HEK293 (cell line): ENCODE measurements at regions not wholly inside any gene's neighbourhood (a gene's known extent, or its start where the extent isn't known, plus 50 kb on each side); places are given as distances from the start of the nearest gene placed in this dataset.

ENCODE experiments used
- CTCF ChIA-PET: fragments of 350-600 bp; formaldehyde crosslinking; extraction: SDS; loops from one replicate; lab custom pipeline; 2021; ENCODE audit warnings: antibody characterized with exemption; lab: Yijun Ruan, JAX
- POLR2A ChIA-PET: fragments of 300-600 bp; formaldehyde crosslinking; extraction: SDS; loops from one replicate; lab custom pipeline; 2020; ENCODE audit warnings: antibody characterized with exemption, inconsistent platforms; lab: Yijun Ruan, JAX
- H3K27ac ChIP-seq: fragments of 200-500 bp; sonication (Bioruptor generic); 2 replicates; pipeline ENCODE4 v1.5.1; 2014; ENCODE audit warnings: low read depth, low read length, control low read depth, inconsistent platforms; ENCODE audit errors: extremely low read depth
- H3K36me3 ChIP-seq, 2 experiments: fragments of 200-500 bp in 1 of 2; sonication (Bioruptor generic) in 1 of 2; 1 replicate in 1 of 2; 2 replicates in 1 of 2; pipeline ENCODE4 v1.5.1; 2014 to 2017; ENCODE audit warnings: inconsistent platforms in 2 of 2, low read length in 2 of 2; ENCODE audit not compliant: control insufficient read depth in 2 of 2, insufficient read depth in 1 of 2
- H3K4me1 ChIP-seq: fragments of 200-500 bp; sonication (Bioruptor generic); 2 replicates; pipeline ENCODE4 v1.5.1; 2014; ENCODE audit warnings: mild to moderate bottlenecking, low read length, inconsistent platforms; ENCODE audit not compliant: control insufficient read depth, insufficient read depth
- H3K4me3 ChIP-seq: 2 replicates; pipeline ENCODE4 v1.5.1; 2011; ENCODE audit warnings: low read depth, mild to moderate bottlenecking, control low read depth, low read length, moderate library complexity
- H3K9me3 ChIP-seq: fragments of 200-500 bp; sonication (Bioruptor generic); 2 replicates; pipeline ENCODE4 v1.5.1; 2014; ENCODE audit warnings: low read depth, low read length, inconsistent platforms; ENCODE audit not compliant: control insufficient read depth, insufficient read depth
- BCL11B ChIP-seq: fragments of 450-650 bp; formaldehyde crosslinking; IDR thresholded peaks from 2 replicates; pipeline ENCODE4 v1.5.1; 2016; ENCODE audit warnings: low read depth, missing biosample characterization, missing genetic modification characterization
- GLI2 ChIP-seq: fragments of 450-650 bp; formaldehyde crosslinking; IDR thresholded peaks from 2 replicates; pipeline ENCODE4; 2017; ENCODE audit warnings: missing biosample characterization, missing genetic modification characterization, low read depth, borderline replicate concordance
- KLF10 ChIP-seq: fragments of 450-650 bp; IDR thresholded peaks from 2 replicates; pipeline ENCODE4 v1.5.1; 2018; ENCODE audit warnings: missing biosample characterization, mild to moderate bottlenecking, missing genetic modification characterization
- KLF16 ChIP-seq: fragments of 450-650 bp; formaldehyde crosslinking; IDR thresholded peaks from 2 replicates; pipeline ENCODE4 v1.5.1; 2017; ENCODE audit warnings: missing biosample characterization, missing genetic modification characterization
- OSR2 ChIP-seq: fragments of 450-650 bp; formaldehyde crosslinking; IDR thresholded peaks from 2 replicates; pipeline ENCODE4 v1.5.1; 2016; ENCODE audit warnings: missing biosample characterization, missing genetic modification characterization
- SCRT1 ChIP-seq: fragments of 450-650 bp; formaldehyde crosslinking; IDR thresholded peaks from 2 replicates; pipeline ENCODE4 v1.5.1; 2016; ENCODE audit warnings: missing biosample characterization, missing genetic modification characterization, borderline replicate concordance
- TCF7L2 ChIP-seq: IDR thresholded peaks from 2 replicates; pipeline ENCODE4 v1.6.1; 2011; ENCODE audit warnings: low read depth, mild to moderate bottlenecking, inconsistent platforms, low read length, moderate library complexity, borderline replicate concordance
- ZNF157 ChIP-seq: fragments of 450-650 bp; formaldehyde crosslinking; IDR thresholded peaks from 2 replicates; pipeline ENCODE4 v1.5.1; 2016; ENCODE audit warnings: missing biosample characterization, missing genetic modification characterization
- ZNF174 ChIP-seq: fragments of 450-650 bp; formaldehyde crosslinking; IDR thresholded peaks from 2 replicates; pipeline ENCODE4 v1.5.0; 2017; ENCODE audit warnings: missing biosample characterization, mild to moderate bottlenecking, missing genetic modification characterization
- ZNF214 ChIP-seq: fragments of 450-650 bp; formaldehyde crosslinking; IDR thresholded peaks from 2 replicates; pipeline ENCODE4 v1.5.1; 2017; ENCODE audit warnings: missing biosample characterization, mild to moderate bottlenecking, missing genetic modification characterization, borderline replicate concordance
- ZNF350 ChIP-seq: fragments of 450-650 bp; formaldehyde crosslinking; IDR thresholded peaks from 2 replicates; pipeline ENCODE4 v1.5.0; 2017; ENCODE audit warnings: missing biosample characterization, mild to moderate bottlenecking, missing genetic modification characterization
- ZNF510 ChIP-seq: fragments of 450-650 bp; formaldehyde crosslinking; IDR thresholded peaks from 2 replicates; pipeline ENCODE4 v1.5.1; 2018; ENCODE audit warnings: mild to moderate bottlenecking, missing genetic modification characterization, missing biosample characterization; ENCODE audit not compliant: insufficient replicate concordance
- ZNF558 ChIP-seq: fragments of 450-650 bp; formaldehyde crosslinking; IDR thresholded peaks from 2 replicates; pipeline ENCODE4 v1.5.1; 2016; ENCODE audit warnings: missing biosample characterization, missing genetic modification characterization
- ZNF585B ChIP-seq: fragments of 450-650 bp; formaldehyde crosslinking; IDR thresholded peaks from 2 replicates; pipeline ENCODE4 v1.5.1; 2016; ENCODE audit warnings: missing biosample characterization, missing genetic modification characterization
- ZNF596 ChIP-seq: fragments of 450-650 bp; IDR thresholded peaks from 2 replicates; pipeline ENCODE4 v1.5.0; 2018; ENCODE audit warnings: missing biosample characterization, mild to moderate bottlenecking, missing genetic modification characterization, moderate library complexity
- ZNF610 ChIP-seq: fragments of 450-650 bp; formaldehyde crosslinking; IDR thresholded peaks from 2 replicates; pipeline ENCODE4 v1.5.1; 2016; ENCODE audit warnings: missing biosample characterization, missing genetic modification characterization, borderline replicate concordance
- ZNF768 ChIP-seq: fragments of 450-650 bp; formaldehyde crosslinking; IDR thresholded peaks from 2 replicates; pipeline ENCODE4 v1.5.1; 2018; ENCODE audit warnings: missing biosample characterization, mild to moderate bottlenecking, missing genetic modification characterization
- ZNF776 ChIP-seq: fragments of 450-650 bp; formaldehyde crosslinking; IDR thresholded peaks from 2 replicates; pipeline ENCODE4 v1.5.0; 2017; ENCODE audit warnings: missing biosample characterization, missing genetic modification characterization, borderline replicate concordance
- ZSCAN16 ChIP-seq: fragments of 450-650 bp; formaldehyde crosslinking; IDR thresholded peaks from 2 replicates; pipeline ENCODE4 v1.5.1; 2016; ENCODE audit warnings: missing biosample characterization, missing genetic modification characterization
- TF ChIP-seq, protein P1 (sequence below): fragments of 450-650 bp; formaldehyde crosslinking; IDR thresholded peaks from 2 replicates; pipeline ENCODE4 v1.5.1; 2016; ENCODE audit warnings: missing biosample characterization, missing genetic modification characterization, low read depth
- TF ChIP-seq, protein P2 (sequence below): fragments of 450-650 bp; formaldehyde crosslinking; IDR thresholded peaks from 2 replicates; pipeline ENCODE4 v1.5.1; 2017; ENCODE audit warnings: missing biosample characterization, missing genetic modification characterization
- TF ChIP-seq, protein P3 (sequence below): fragments of 450-650 bp; formaldehyde crosslinking; IDR thresholded peaks from 2 replicates; pipeline ENCODE4 v1.5.1; 2016; ENCODE audit warnings: missing biosample characterization, missing genetic modification characterization, borderline replicate concordance

DNA sequence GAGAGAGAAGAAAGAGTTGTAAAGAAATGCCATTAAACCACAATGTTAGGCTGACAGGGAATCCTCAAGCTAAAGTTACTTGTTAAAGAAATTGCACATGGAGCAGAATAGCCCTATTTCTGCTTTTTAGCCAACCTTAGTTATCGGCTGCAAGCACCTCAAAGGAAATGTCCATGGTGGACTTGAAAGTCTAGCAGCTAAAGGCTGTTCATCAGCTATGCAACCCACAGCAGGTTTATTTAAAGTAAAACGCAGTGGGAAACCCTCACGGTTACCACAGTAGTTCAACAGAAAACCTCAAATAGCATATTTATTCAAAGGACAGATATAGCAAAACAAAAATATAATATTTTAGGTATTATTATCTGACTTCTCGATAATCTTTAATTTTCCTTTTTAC, 967.2 kb downstream of the IGSF11 start (continued):
- no peak for TF ChIP-seq ZNF350 (tag by site-specific recombination)
- TF ChIP-seq, protein P1, sequence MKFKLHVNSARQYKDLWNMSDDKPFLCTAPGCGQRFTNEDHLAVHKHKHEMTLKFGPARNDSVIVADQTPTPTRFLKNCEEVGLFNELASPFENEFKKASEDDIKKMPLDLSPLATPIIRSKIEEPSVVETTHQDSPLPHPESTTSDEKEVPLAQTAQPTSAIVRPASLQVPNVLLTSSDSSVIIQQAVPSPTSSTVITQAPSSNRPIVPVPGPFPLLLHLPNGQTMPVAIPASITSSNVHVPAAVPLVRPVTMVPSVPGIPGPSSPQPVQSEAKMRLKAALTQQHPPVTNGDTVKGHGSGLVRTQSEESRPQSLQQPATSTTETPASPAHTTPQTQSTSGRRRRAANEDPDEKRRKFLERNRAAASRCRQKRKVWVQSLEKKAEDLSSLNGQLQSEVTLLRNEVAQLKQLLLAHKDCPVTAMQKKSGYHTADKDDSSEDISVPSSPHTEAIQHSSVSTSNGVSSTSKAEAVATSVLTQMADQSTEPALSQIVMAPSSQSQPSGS, result no peak
- TF ChIP-seq ZNF174 (tag by site-specific recombination), result no peak
- no peak for TF ChIP-seq TCF7L2

DNA sequence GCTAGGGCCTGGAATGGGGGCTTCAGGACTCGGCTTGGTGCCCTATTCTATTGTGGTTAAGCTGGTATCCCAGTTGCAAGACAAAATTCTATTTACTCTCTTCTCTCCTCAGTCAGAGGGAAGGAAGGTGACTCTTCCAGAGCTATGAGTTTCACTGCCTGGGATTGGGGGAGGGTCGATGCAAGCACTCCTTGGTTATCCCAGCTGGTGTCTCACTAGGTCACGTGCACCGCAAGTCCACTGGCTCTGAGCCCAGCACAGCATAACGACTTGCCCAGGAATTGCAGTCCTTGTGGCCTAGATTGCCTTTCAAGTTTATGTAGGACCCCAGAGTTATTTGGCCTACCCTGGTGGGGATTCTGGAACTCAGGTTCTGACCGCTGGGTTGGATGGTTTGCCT, 958.8 kb downstream of the IGSF11 start:
- Histone ChIP-seq H3K9me3 (no peaks in the 10 kb centered on the region), H3K4me1 (no peaks in the 10 kb centered on the region), H3K36me3 (no peaks in the 10 kb centered on the region), H3K27ac (no peak overlapping the region), H3K4me3 (no peak overlapping the region)
- ChIA-PET CTCF (no interaction called here), POLR2A (no interaction called here)
- TF ChIP-seq ZNF174 (tag by site-specific recombination) (no peak), ZNF610 (no peak), KLF16 (tag by site-specific recombination) (no peak), ZNF510 (tag by site-specific recombination) (no peak), ZNF776 (tag by site-specific recombination) (no peak), SCRT1 (tag by site-specific recombination) (no peak), ZSCAN16 (tag by site-specific recombination) (no peak), ZNF768 (tag by site-specific recombination) (no peak), KLF10 (tag by site-specific recombination) (no peak), OSR2 (no peak), GLI2 (tag by site-specific recombination) (no peak), ZNF157 (tag by site-specific recombination) (no peak), ZNF596 (tag by site-specific recombination) (no peak), ZNF214 (tag by site-specific recombination) (no peak), BCL11B (tag by site-specific recombination) (no peak), ZNF585B (tag by site-specific recombination) (no peak), ZNF558 (no peak)
- TF ChIP-seq, protein P2, sequence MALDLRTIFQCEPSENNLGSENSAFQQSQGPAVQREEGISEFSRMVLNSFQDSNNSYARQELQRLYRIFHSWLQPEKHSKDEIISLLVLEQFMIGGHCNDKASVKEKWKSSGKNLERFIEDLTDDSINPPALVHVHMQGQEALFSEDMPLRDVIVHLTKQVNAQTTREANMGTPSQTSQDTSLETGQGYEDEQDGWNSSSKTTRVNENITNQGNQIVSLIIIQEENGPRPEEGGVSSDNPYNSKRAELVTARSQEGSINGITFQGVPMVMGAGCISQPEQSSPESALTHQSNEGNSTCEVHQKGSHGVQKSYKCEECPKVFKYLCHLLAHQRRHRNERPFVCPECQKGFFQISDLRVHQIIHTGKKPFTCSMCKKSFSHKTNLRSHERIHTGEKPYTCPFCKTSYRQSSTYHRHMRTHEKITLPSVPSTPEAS, result no peak
- TF ChIP-seq, protein P3, sequence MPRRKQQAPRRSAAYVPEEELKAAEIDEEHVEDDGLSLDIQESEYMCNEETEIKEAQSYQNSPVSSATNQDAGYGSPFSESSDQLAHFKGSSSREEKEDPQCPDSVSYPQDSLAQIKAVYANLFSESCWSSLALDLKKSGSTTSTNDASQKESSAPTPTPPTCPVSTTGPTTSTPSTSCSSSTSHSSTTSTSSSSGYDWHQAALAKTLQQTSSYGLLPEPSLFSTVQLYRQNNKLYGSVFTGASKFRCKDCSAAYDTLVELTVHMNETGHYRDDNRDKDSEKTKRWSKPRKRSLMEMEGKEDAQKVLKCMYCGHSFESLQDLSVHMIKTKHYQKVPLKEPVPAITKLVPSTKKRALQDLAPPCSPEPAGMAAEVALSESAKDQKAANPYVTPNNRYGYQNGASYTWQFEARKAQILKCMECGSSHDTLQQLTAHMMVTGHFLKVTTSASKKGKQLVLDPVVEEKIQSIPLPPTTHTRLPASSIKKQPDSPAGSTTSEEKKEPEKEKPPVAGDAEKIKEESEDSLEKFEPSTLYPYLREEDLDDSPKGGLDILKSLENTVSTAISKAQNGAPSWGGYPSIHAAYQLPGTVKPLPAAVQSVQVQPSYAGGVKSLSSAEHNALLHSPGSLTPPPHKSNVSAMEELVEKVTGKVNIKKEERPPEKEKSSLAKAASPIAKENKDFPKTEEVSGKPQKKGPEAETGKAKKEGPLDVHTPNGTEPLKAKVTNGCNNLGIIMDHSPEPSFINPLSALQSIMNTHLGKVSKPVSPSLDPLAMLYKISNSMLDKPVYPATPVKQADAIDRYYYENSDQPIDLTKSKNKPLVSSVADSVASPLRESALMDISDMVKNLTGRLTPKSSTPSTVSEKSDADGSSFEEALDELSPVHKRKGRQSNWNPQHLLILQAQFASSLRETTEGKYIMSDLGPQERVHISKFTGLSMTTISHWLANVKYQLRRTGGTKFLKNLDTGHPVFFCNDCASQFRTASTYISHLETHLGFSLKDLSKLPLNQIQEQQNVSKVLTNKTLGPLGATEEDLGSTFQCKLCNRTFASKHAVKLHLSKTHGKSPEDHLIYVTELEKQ (tag by site-specific recombination), result no peak
